GM12874 (cell line): ENCODE measurements at regions not wholly inside any gene's neighbourhood (a gene's known extent, or its start where the extent isn't known, plus 50 kb on each side); places are given as distances from the start of the nearest gene placed in this dataset.

ENCODE experiments used
- CTCF ChIP-seq: IDR thresholded peaks from 2 replicates; pipeline ENCODE4 v1.5.1; 2011; ENCODE audit warnings: low read depth, mild to moderate bottlenecking, control low read depth, low read length, moderate library complexity; ENCODE audit not compliant: insufficient read depth

GRCh38 chr3:106482451-106482850 lies 613.6 kb upstream of the CBLB start:
- TF ChIP-seq CTCF = no peak

GRCh38 chr3:106485217-106485616 lies 616.4 kb upstream of the CBLB start:
- no peak for TF ChIP-seq CTCF

- no peak for TF ChIP-seq CTCF
Observed at GRCh38 chr3:106485802-106486201, 617.0 kb upstream of the CBLB start.

GRCh38 chr3:106488331-106488730 lies 619.5 kb upstream of the CBLB start:
- TF ChIP-seq CTCF = no peak

- TF ChIP-seq CTCF = no peak
Observed at GRCh38 chr3:106491796-106492195, 623.0 kb upstream of the CBLB start.

GRCh38 chr3:106508331-106508893 lies 639.6 kb upstream of the CBLB start:
- no peak for TF ChIP-seq CTCF

GRCh38 chr3:106510206-106510605 lies 641.4 kb upstream of the CBLB start:
- TF ChIP-seq CTCF = no peak
